T-cell (primary cell): ENCODE measurements at regions not wholly inside any gene's neighbourhood (a gene's known extent, or its start where the extent isn't known, plus 50 kb on each side); places are given as distances from the start of the nearest gene placed in this dataset.
A peak's percentile ranks its signal among the peaks of the same experiment; 100 is the strongest.

Experiments
- ATAC-seq, 4 experiments: fragments of 200-7000 bp in 3 of 4; fragments of 150-1000 bp in 1 of 4; cut with Tn5 transposase; replicated peaks in 1 of 4; 1 replicate in 3 of 4; 2 replicates in 1 of 4; pipeline ENCODE4 v1.10.0; 2021; ENCODE audit warnings: moderate library complexity in 3 of 4, mild to moderate bottlenecking in 2 of 4, moderate number of reproducible peaks in 1 of 4
- CTCF ChIA-PET, 2 donors: fragments of 300-600 bp; sonication (Branson Sonifier 250); formaldehyde crosslinking; loops; one replicate each; lab custom pipeline; 2022; ENCODE audit warnings: antibody characterized with exemption in 2 of 2; lab: Charles Lee
- POLR2A ChIA-PET, 2 donors: fragments of 300-600 bp; sonication (Branson Sonifier 250); formaldehyde crosslinking; loops; one replicate each; lab custom pipeline; 2022; ENCODE audit warnings: antibody characterized with exemption in 2 of 2; lab: Charles Lee
- DNase-seq, 35 experiments: peaks; one replicate each; pipeline versions ENCODE4 v3.0.0 to v3.0.0-alpha.2; 2013 to 2023
- H3K27ac ChIP-seq: one replicate; pipeline ENCODE4 v1.5.1; 2013; ENCODE audit warnings: low read length
- H3K27me3 ChIP-seq, 2 experiments: replicated peaks in 1 of 2; 1 replicate in 1 of 2; 2 replicates in 1 of 2; pipeline versions ENCODE4 v1.6.1 to v1.7.0; 2013; ENCODE audit warnings: low read length in 1 of 2, mixed read lengths in 1 of 2; ENCODE audit not compliant: control insufficient read depth in 2 of 2, insufficient read depth in 2 of 2; ENCODE audit errors: extremely low read depth in 1 of 2
- H3K36me3 ChIP-seq, 2 donors: 1 replicate in 1 of 2; 2 replicates in 1 of 2; pipeline versions ENCODE4 v1.6.1 to v1.7.0; 2013; ENCODE audit warnings: low read length in 1 of 2; ENCODE audit not compliant: control insufficient read depth in 2 of 2, insufficient read depth in 1 of 2; ENCODE audit errors: extremely low read depth in 1 of 2
- H3K4me1 ChIP-seq, 2 experiments: 1 replicate in 1 of 2; 2 replicates in 1 of 2; pipeline versions ENCODE4 v1.6.1 to v1.7.0; 2013; ENCODE audit warnings: low read length in 2 of 2, mixed read lengths in 1 of 2; ENCODE audit not compliant: insufficient read depth in 2 of 2, control insufficient read depth in 1 of 2; ENCODE audit errors: extremely low read depth in 1 of 2
- H3K4me3 ChIP-seq, 2 donors: 1 replicate in 1 of 2; 2 replicates in 1 of 2; pipeline versions ENCODE4 v1.5.1 to v1.7.0; 2013; ENCODE audit warnings: mild to moderate bottlenecking in 2 of 2, low read length in 1 of 2, moderate library complexity in 1 of 2; ENCODE audit not compliant: control insufficient read depth in 1 of 2; ENCODE audit errors: extremely low read depth in 1 of 2
- H3K9me3 ChIP-seq: 2 replicates; pipeline ENCODE4 v1.7.0; 2013
- H3K27ac Mint-ChIP-seq, 2 donors: one replicate each; pipeline ENCODE4 v1.8.0; 2020 to 2021; ENCODE audit warnings: mild to moderate bottlenecking in 2 of 2, mixed read lengths in 2 of 2
- H3K27me3 Mint-ChIP-seq, 2 donors: one replicate each; pipeline ENCODE4 v1.8.0; 2021 to 2022; ENCODE audit warnings: mixed read lengths in 2 of 2
- H3K36me3 Mint-ChIP-seq: one replicate; pipeline ENCODE4 v1.8.0; 2021; ENCODE audit warnings: mixed read lengths
- H3K4me1 Mint-ChIP-seq, 3 donors: one replicate each; pipeline ENCODE4 v1.8.0; 2020 to 2022; ENCODE audit warnings: mixed read lengths in 3 of 3, mild to moderate bottlenecking in 1 of 3
- H3K4me3 Mint-ChIP-seq, 3 donors: one replicate each; pipeline ENCODE4 v1.8.0; 2020 to 2022; ENCODE audit warnings: mild to moderate bottlenecking in 3 of 3, mixed read lengths in 3 of 3, moderate library complexity in 3 of 3
- H3K9me3 Mint-ChIP-seq, 3 donors: one replicate each; pipeline ENCODE4 v1.8.0; 2020 to 2022; ENCODE audit warnings: mixed read lengths in 3 of 3
- WGBS: methylation state at CpG from one replicate; pipeline ENCODE4 v1.1.5; 2013; ENCODE audit warnings: missing lambda C conversion rate; ENCODE audit not compliant: insufficient coverage; 5-methylcytosine and 5-hydroxymethylcytosine counted together

- no peak overlapping the region for H3K4me3 Mint-ChIP-seq
- no peak overlapping the region for H3K27ac Mint-ChIP-seq
- no peaks in the 10 kb centered on the region for H3K27me3 Mint-ChIP-seq
- Histone ChIP-seq H3K4me3 (no peak overlapping the region), H3K4me1 (no peaks in the 10 kb centered on the region), H3K36me3 (no peaks in the 10 kb centered on the region), H3K27ac (no peak overlapping the region), H3K9me3 (no peaks in the 10 kb centered on the region), H3K27me3 (no peaks in the 10 kb centered on the region)
- DNase-seq (no peak), ATAC-seq (no peak)
- H3K4me1 Mint-ChIP-seq = no peaks in the 10 kb centered on the region
- CTCF ChIA-PET = no interaction called here
- WGBS = 85% methylated on average over 11 of the region's 15 CpGs
- POLR2A ChIA-PET = no interaction called here
- peaks cover 0 to 4% (median 2%) of the 10 kb centered on the region in 3 donors for H3K9me3 Mint-ChIP-seq
- H3K36me3 Mint-ChIP-seq = no peaks in the 10 kb centered on the region
Observed at GRCh38 chr2:154616659-154617058, 81.8 kb upstream of the KCNJ3 start.

GRCh38 chr2:154620471-154620870 lies 78.0 kb upstream of the KCNJ3 start:
- no peak overlapping the region for H3K27ac ChIP-seq
- no peaks in the 10 kb centered on the region for H3K9me3 ChIP-seq
- Mint-ChIP-seq H3K4me1 (no peaks in the 10 kb centered on the region), H3K27me3 (no peaks in the 10 kb centered on the region), H3K36me3 (no peaks in the 10 kb centered on the region), H3K27ac (no peak overlapping the region), H3K4me3 (no peak overlapping the region), H3K9me3 (peaks cover 0 to 4% (median 0%) of the 10 kb centered on the region in 3 donors)
- no peaks in the 10 kb centered on the region for H3K4me1 ChIP-seq
- WGBS = 50% methylated on average over 4 of the region's 5 CpGs
- ATAC-seq (no peak), DNase-seq (no peak)
- ChIA-PET POLR2A (interaction anchor here in 1 of 2 donors (0.6 kb wide), 1 partner anchor 37 kb away, joined by 4 read pairs; no protein-coding TSS in a partner anchor), CTCF (interaction anchor here in 1 of 2 donors (0.8 kb wide), 1 partner anchor 546 kb away, joined by 3 read pairs; no protein-coding TSS in a partner anchor)
- no peak overlapping the region for H3K4me3 ChIP-seq
- no peaks in the 10 kb centered on the region for H3K27me3 ChIP-seq
- H3K36me3 ChIP-seq = no peaks in the 10 kb centered on the region

- Histone ChIP-seq H3K27ac (no peak overlapping the region), H3K4me1 (no peaks in the 10 kb centered on the region), H3K36me3 (no peaks in the 10 kb centered on the region), H3K9me3 (no peaks in the 10 kb centered on the region), H3K4me3 (no peak overlapping the region), H3K27me3 (no peaks in the 10 kb centered on the region)
- Mint-ChIP-seq H3K27ac (no peak overlapping the region), H3K4me3 (no peak overlapping the region), H3K9me3 (no peaks in the 10 kb centered on the region), H3K36me3 (no peaks in the 10 kb centered on the region), H3K4me1 (no peaks in the 10 kb centered on the region), H3K27me3 (no peaks in the 10 kb centered on the region)
- no CpG with 5 or more reads among the region's 3 CpGs for WGBS
- ChIA-PET CTCF (no interaction called here), POLR2A (no interaction called here)
- DNase-seq = peak in 1 of 35 experiments; percentile 1
- no peak for ATAC-seq
Observed at GRCh38 chr2:154623819-154624218, 74.7 kb upstream of the KCNJ3 start.

GRCh38 chr2:154637456-154637855 lies 61.0 kb upstream of the KCNJ3 start:
- no peaks in the 10 kb centered on the region for H3K27me3 Mint-ChIP-seq
- Histone ChIP-seq H3K27ac (no peak overlapping the region), H3K36me3 (no peaks in the 10 kb centered on the region), H3K9me3 (no peaks in the 10 kb centered on the region), H3K4me3 (no peak overlapping the region), H3K4me1 (no peaks in the 10 kb centered on the region), H3K27me3 (no peaks in the 10 kb centered on the region)
- ChIA-PET CTCF (no interaction called here), POLR2A (no interaction called here)
- H3K4me3 Mint-ChIP-seq = no peak overlapping the region
- ATAC-seq = no peak
- H3K4me1 Mint-ChIP-seq = no peaks in the 10 kb centered on the region
- peaks cover 2 to 10% (median 9%) of the 10 kb centered on the region in 3 donors for H3K9me3 Mint-ChIP-seq
- no peak overlapping the region for H3K27ac Mint-ChIP-seq
- H3K36me3 Mint-ChIP-seq = no peaks in the 10 kb centered on the region
- no peak for DNase-seq

- H3K4me3 ChIP-seq = no peak overlapping the region
- no peaks in the 10 kb centered on the region for H3K36me3 ChIP-seq
- H3K27me3 ChIP-seq = no peaks in the 10 kb centered on the region
- H3K9me3 ChIP-seq = no peaks in the 10 kb centered on the region
- no peak for ATAC-seq
- DNase-seq = no peak
- no peaks in the 10 kb centered on the region for H3K4me1 Mint-ChIP-seq
- H3K4me3 Mint-ChIP-seq = no peak overlapping the region
- no peak overlapping the region for H3K27ac ChIP-seq
- no peak overlapping the region for H3K27ac Mint-ChIP-seq
- H3K4me1 ChIP-seq = no peaks in the 10 kb centered on the region
- CTCF ChIA-PET = no interaction called here
- no peaks in the 10 kb centered on the region for H3K27me3 Mint-ChIP-seq
- peaks cover 2 to 10% (median 9%) of the 10 kb centered on the region in 3 donors for H3K9me3 Mint-ChIP-seq
- no CpG with 5 or more reads among the region's 1 CpG for WGBS
- POLR2A ChIA-PET = no interaction called here
- H3K36me3 Mint-ChIP-seq = no peaks in the 10 kb centered on the region
Observed at GRCh38 chr2:154638783-154639182, 59.7 kb upstream of the KCNJ3 start.

- H3K4me3 ChIP-seq = no peak overlapping the region
- WGBS = 67% methylated on average over 1 of the region's 3 CpGs
- DNase-seq = no peak
- ChIA-PET CTCF (no interaction called here), POLR2A (no interaction called here)
- no peaks in the 10 kb centered on the region for H3K36me3 ChIP-seq
- Mint-ChIP-seq H3K4me1 (no peaks in the 10 kb centered on the region), H3K36me3 (no peaks in the 10 kb centered on the region), H3K27me3 (no peaks in the 10 kb centered on the region), H3K9me3 (peaks cover 2 to 10% (median 9%) of the 10 kb centered on the region in 3 donors), H3K27ac (no peak overlapping the region), H3K4me3 (no peak overlapping the region)
- H3K27ac ChIP-seq = no peak overlapping the region
- ATAC-seq = no peak
- H3K9me3 ChIP-seq = no peaks in the 10 kb centered on the region
- H3K27me3 ChIP-seq = no peaks in the 10 kb centered on the region
- no peaks in the 10 kb centered on the region for H3K4me1 ChIP-seq
Observed at GRCh38 chr2:154640000-154640399, 58.5 kb upstream of the KCNJ3 start.
